Fibroblast of lung (primary cell): ENCODE measurements at regions not wholly inside any gene's neighbourhood (a gene's known extent, or its start where the extent isn't known, plus 50 kb on each side); places are given as distances from the start of the nearest gene placed in this dataset.

Experiments
- EZH2 ChIP-seq: IDR thresholded peaks from 2 replicates; pipeline ENCODE4 v1.5.1; 2012; ENCODE audit warnings: low read length, control low read depth, mild to moderate bottlenecking; ENCODE audit errors: missing control alignments
- TF ChIP-seq, protein P1 (sequence below), 2 donors: IDR thresholded peaks in 1 of 2; conservative IDR thresholded peaks in 1 of 2; 1 replicate in 1 of 2; 2 replicates in 1 of 2; pipeline ENCODE4 v1.5.1; 2011 to 2012; ENCODE audit warnings: low read length in 2 of 2, control low read depth in 1 of 2, inconsistent platforms in 1 of 2, low read depth in 1 of 2, mild to moderate bottlenecking in 1 of 2

DNA sequence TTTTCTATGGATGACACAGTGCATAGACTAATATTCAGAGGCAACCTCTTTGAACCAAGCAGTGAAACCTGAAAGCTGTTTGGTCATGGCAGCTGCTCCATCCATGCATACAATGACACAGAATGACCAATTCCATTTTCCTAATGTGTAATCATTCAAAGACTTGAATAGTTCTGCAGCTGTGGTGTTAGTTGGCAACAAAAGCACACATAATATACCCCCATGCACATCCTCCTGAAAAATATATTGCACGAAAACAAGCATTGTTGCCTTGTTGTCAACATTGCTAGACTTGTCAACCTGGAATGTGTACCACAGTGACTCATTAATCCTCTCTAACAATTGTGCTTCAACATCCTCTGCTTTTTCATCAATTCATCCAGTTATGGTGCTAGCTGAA is 71.0 kb upstream of the SEMA6A start:
- no peak for TF ChIP-seq EZH2
- TF ChIP-seq, protein P1, sequence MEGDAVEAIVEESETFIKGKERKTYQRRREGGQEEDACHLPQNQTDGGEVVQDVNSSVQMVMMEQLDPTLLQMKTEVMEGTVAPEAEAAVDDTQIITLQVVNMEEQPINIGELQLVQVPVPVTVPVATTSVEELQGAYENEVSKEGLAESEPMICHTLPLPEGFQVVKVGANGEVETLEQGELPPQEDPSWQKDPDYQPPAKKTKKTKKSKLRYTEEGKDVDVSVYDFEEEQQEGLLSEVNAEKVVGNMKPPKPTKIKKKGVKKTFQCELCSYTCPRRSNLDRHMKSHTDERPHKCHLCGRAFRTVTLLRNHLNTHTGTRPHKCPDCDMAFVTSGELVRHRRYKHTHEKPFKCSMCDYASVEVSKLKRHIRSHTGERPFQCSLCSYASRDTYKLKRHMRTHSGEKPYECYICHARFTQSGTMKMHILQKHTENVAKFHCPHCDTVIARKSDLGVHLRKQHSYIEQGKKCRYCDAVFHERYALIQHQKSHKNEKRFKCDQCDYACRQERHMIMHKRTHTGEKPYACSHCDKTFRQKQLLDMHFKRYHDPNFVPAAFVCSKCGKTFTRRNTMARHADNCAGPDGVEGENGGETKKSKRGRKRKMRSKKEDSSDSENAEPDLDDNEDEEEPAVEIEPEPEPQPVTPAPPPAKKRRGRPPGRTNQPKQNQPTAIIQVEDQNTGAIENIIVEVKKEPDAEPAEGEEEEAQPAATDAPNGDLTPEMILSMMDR (conservative IDR thresholded peaks at IDR 0.05 in 1 of 2, IDR thresholded peaks at IDR 0.05 in 1 of 2; ENCODE audit: low read depth in 1 of 2, low read length in 2 of 2) = no peak
